DND-41 (cell line): ENCODE measurements at regions not wholly inside any gene's neighbourhood (a gene's known extent, or its start where the extent isn't known, plus 50 kb on each side); places are given as distances from the start of the nearest gene placed in this dataset.

ENCODE experiments used
- ATAC-seq: fragments of 200-7000 bp; cut with Tn5 transposase; 3 replicates; pipeline ENCODE4 v1.9.1; 2021; ENCODE audit warnings: low read depth; ENCODE audit not compliant: insufficient read depth
- DNase-seq: peaks from one replicate; pipeline ENCODE4 v3.0.0-alpha.2; 2020
- H2AFZ ChIP-seq: 2 replicates; pipeline ENCODE4 v1.6.0; 2012; ENCODE audit warnings: low read depth, low read length
- H3K27ac ChIP-seq: 2 replicates; pipeline ENCODE4 v1.5.1; 2012; ENCODE audit warnings: low read length, inconsistent platforms
- H3K27me3 ChIP-seq: fragments of 200-600 bp; sonication (generic); 2 replicates; pipeline ENCODE4 v1.6.0; 2012; ENCODE audit warnings: low read length, mild to moderate bottlenecking, inconsistent platforms; ENCODE audit not compliant: insufficient read depth, poor library complexity
- H3K36me3 ChIP-seq: 2 replicates; pipeline ENCODE4 v1.5.1; 2012; ENCODE audit warnings: low read length, inconsistent platforms; ENCODE audit not compliant: insufficient read depth
- H3K4me1 ChIP-seq: 2 replicates; pipeline ENCODE4 v1.5.1; 2012; ENCODE audit warnings: mild to moderate bottlenecking, low read length; ENCODE audit not compliant: insufficient read depth
- H3K4me2 ChIP-seq: 2 replicates; pipeline ENCODE4 v1.6.0; 2012; ENCODE audit warnings: mild to moderate bottlenecking, moderate library complexity, low read length, inconsistent platforms; ENCODE audit not compliant: insufficient read depth
- H3K4me3 ChIP-seq, 2 experiments: fragments of 200-600 bp in 1 of 2; shearing (Covaris generic) in 1 of 2; 2 replicates each; pipeline ENCODE4 v1.5.1; 2012 to 2016; ENCODE audit warnings: inconsistent platforms in 2 of 2, low read length in 2 of 2, mild to moderate bottlenecking in 2 of 2, low read depth in 1 of 2, moderate library complexity in 1 of 2
- H3K79me2 ChIP-seq: 2 replicates; pipeline ENCODE4 v1.6.0; 2012; ENCODE audit warnings: low read length, inconsistent platforms; ENCODE audit not compliant: insufficient read depth
- H3K9ac ChIP-seq: 2 replicates; pipeline ENCODE4 v1.6.0; 2012; ENCODE audit warnings: low read depth, mild to moderate bottlenecking, inconsistent platforms, low read length, moderate library complexity
- H3K9me3 ChIP-seq: 2 replicates; pipeline ENCODE4 v1.5.1; 2012; ENCODE audit warnings: low read length, moderate library complexity, mild to moderate bottlenecking, inconsistent platforms; ENCODE audit not compliant: insufficient read depth, severe bottlenecking
- H4K20me1 ChIP-seq: 2 replicates; pipeline ENCODE4 v1.6.0; 2012; ENCODE audit warnings: low read length; ENCODE audit not compliant: insufficient read depth
- EZH2 ChIP-seq: IDR thresholded peaks from 3 replicates; pipeline ENCODE4 v1.6.1; 2012; ENCODE audit warnings: borderline replicate concordance, low read depth, mild to moderate bottlenecking, moderate library complexity, low read length, inconsistent platforms; ENCODE audit not compliant: severe bottlenecking
- TF ChIP-seq, protein P1 (sequence below): IDR thresholded peaks from 2 replicates; pipeline ENCODE4 v1.5.1; 2012; ENCODE audit warnings: borderline replicate concordance, low read length, moderate library complexity, mild to moderate bottlenecking; ENCODE audit not compliant: poor library complexity, severe bottlenecking; ENCODE audit errors: extremely low read depth

DNA sequence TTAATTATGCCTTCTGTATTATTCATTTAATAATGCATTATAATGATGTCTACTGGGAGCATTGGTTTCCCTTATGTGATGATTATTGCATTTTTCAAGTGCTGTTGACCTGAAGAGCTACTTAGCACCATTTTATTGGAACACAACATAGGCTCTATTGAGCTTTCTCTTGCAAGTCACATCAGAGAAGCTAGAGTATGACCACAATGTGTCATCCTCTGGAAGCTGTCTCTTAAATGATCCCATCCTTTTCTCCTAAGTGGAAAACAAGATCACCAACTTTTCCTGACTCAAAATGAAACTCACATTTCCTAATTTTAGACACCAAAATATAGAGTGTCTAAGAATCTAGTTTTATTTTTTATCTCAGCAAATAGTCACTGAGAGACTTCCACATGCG, 1451.9 kb downstream of the PCDH7 start:
- no peaks in the 10 kb centered on the region for H3K9me3 ChIP-seq
- no peak for DNase-seq
- TF ChIP-seq EZH2 = no peak
- TF ChIP-seq, protein P1, sequence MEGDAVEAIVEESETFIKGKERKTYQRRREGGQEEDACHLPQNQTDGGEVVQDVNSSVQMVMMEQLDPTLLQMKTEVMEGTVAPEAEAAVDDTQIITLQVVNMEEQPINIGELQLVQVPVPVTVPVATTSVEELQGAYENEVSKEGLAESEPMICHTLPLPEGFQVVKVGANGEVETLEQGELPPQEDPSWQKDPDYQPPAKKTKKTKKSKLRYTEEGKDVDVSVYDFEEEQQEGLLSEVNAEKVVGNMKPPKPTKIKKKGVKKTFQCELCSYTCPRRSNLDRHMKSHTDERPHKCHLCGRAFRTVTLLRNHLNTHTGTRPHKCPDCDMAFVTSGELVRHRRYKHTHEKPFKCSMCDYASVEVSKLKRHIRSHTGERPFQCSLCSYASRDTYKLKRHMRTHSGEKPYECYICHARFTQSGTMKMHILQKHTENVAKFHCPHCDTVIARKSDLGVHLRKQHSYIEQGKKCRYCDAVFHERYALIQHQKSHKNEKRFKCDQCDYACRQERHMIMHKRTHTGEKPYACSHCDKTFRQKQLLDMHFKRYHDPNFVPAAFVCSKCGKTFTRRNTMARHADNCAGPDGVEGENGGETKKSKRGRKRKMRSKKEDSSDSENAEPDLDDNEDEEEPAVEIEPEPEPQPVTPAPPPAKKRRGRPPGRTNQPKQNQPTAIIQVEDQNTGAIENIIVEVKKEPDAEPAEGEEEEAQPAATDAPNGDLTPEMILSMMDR = no peak
- H2AFZ ChIP-seq = no peak overlapping the region
- no peak overlapping the region for H3K9ac ChIP-seq
- no peaks in the 10 kb centered on the region for H4K20me1 ChIP-seq
- H3K4me2 ChIP-seq = no peak overlapping the region
- no peak overlapping the region for H3K27ac ChIP-seq
- H3K79me2 ChIP-seq = no peaks in the 10 kb centered on the region
- H3K27me3 ChIP-seq = no peaks in the 10 kb centered on the region
- no peaks in the 10 kb centered on the region for H3K36me3 ChIP-seq
- no peak overlapping the region for H3K4me3 ChIP-seq
- no peaks in the 10 kb centered on the region for H3K4me1 ChIP-seq
- ATAC-seq = no peak

DNA sequence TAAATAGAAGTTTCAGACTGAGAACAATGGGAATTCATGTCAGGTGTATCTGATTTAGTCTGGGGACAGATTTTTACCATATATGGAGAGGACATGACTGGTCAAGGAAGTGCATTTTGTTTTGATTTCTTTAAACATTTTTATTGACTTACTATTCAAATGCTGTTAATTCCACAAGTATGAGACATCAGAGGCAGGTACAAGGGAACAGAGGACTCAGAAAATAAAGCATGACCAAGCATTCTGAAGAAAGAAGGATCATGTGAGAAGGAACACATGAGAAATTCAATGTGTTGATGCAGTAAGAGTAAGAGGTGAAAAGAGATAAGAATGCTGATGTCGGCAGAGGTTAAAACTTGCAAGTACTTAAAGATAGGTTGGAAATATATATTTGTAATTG, 1452.6 kb downstream of the PCDH7 start:
- Histone ChIP-seq H3K4me3 (no peak overlapping the region), H4K20me1 (no peaks in the 10 kb centered on the region), H3K27ac (no peak overlapping the region), H3K9me3 (no peaks in the 10 kb centered on the region), H3K79me2 (no peaks in the 10 kb centered on the region), H2AFZ (no peak overlapping the region), H3K4me2 (no peak overlapping the region), H3K9ac (no peak overlapping the region), H3K27me3 (no peaks in the 10 kb centered on the region), H3K4me1 (no peaks in the 10 kb centered on the region), H3K36me3 (no peaks in the 10 kb centered on the region)
- no peak for ATAC-seq
- DNase-seq = no peak
- TF ChIP-seq, protein P1 = no peak
- TF ChIP-seq EZH2 = no peak

DNA sequence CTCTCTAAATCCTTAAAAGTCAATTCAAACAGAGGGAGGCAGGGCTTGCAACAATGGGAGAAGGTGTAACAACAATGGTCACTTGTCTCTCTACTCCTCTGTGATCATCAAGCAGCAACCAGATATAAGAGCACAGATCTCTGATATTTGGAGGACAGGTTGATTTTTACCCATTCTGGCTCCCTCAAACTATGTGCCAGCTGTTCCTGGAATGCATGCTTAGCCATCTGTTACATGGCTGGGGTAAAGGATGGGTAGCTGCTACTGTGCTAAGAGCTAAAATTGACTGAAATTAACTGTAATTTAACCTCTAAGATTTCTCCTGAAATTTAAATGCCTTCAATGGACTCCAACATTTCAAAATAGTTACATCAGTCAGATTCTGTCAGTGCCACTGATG, 1459.9 kb downstream of the PCDH7 start:
- TF ChIP-seq EZH2 = no peak
- TF ChIP-seq, protein P1 = no peak
- no peak for ATAC-seq
- Histone ChIP-seq H3K9ac (no peak overlapping the region), H3K27ac (no peak overlapping the region), H3K9me3 (no peaks in the 10 kb centered on the region), H3K79me2 (no peaks in the 10 kb centered on the region), H3K36me3 (no peaks in the 10 kb centered on the region), H2AFZ (no peak overlapping the region), H4K20me1 (no peaks in the 10 kb centered on the region), H3K4me1 (no peaks in the 10 kb centered on the region), H3K27me3 (no peaks in the 10 kb centered on the region), H3K4me2 (no peak overlapping the region), H3K4me3 (no peak overlapping the region)
- DNase-seq = no peak

DNA sequence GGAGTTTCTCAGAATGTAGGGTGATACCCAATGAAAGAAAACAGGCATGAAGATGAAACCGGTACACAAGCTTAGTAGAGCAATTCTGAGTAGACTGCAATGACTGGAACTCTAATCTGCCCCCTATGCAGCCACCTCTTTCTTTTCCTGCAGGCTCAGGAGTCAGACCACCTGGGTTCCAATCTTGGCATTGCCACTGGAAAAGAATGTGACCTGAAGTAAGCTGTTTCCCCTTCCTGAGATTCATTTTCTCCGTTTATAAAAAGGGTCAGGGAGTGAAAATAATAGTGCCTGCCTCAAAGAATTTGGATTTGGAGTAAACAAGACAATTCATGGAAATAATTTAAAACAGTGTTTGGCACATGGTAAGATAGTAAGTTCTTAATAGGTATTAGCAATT, 1464.0 kb downstream of the PCDH7 start:
- no peak overlapping the region for H2AFZ ChIP-seq
- TF ChIP-seq, protein P1 = no peak
- TF ChIP-seq EZH2 = no peak
- no peak for DNase-seq
- no peak overlapping the region for H3K27ac ChIP-seq
- ATAC-seq = no peak
- no peaks in the 10 kb centered on the region for H4K20me1 ChIP-seq
- H3K27me3 ChIP-seq = no peaks in the 10 kb centered on the region
- no peaks in the 10 kb centered on the region for H3K4me1 ChIP-seq
- no peaks in the 10 kb centered on the region for H3K79me2 ChIP-seq
- no peak overlapping the region for H3K4me2 ChIP-seq
- H3K4me3 ChIP-seq = no peak overlapping the region
- no peaks in the 10 kb centered on the region for H3K36me3 ChIP-seq
- H3K9ac ChIP-seq = no peak overlapping the region
- H3K9me3 ChIP-seq = no peaks in the 10 kb centered on the region
